Chondrocyte (in vitro differentiated cells): ENCODE measurements at regions not wholly inside any gene's neighbourhood (a gene's known extent, or its start where the extent isn't known, plus 50 kb on each side); places are given as distances from the start of the nearest gene placed in this dataset.
A peak's percentile ranks its signal among the peaks of the same experiment; 100 is the strongest.

Experiments used
- DNase-seq: peaks from one replicate; pipeline ENCODE4 v3.0.0; 2021; ENCODE audit warnings: mixed read lengths, low spot score
- H3K27ac Mint-ChIP-seq: one replicate; pipeline ENCODE4 v1.8.0; 2021; ENCODE audit warnings: mild to moderate bottlenecking, moderate library complexity, mixed read lengths; ENCODE audit not compliant: unreplicated experiment
- H3K27me3 Mint-ChIP-seq: 2 replicates; pipeline ENCODE4 v1.8.0; 2021; ENCODE audit warnings: low read depth, mixed read lengths
- H3K36me3 Mint-ChIP-seq: 2 replicates; pipeline ENCODE4 v1.8.0; 2021; ENCODE audit warnings: low read depth, mixed read lengths
- H3K4me1 Mint-ChIP-seq: 2 replicates; pipeline ENCODE4 v1.8.0; 2021; ENCODE audit warnings: low read depth, mild to moderate bottlenecking, mixed read lengths
- H3K4me3 Mint-ChIP-seq: one replicate; pipeline ENCODE4 v1.8.0; 2021; ENCODE audit warnings: mild to moderate bottlenecking, moderate library complexity, mixed read lengths; ENCODE audit not compliant: unreplicated experiment
- H3K9me3 Mint-ChIP-seq: 2 replicates; pipeline ENCODE4 v1.8.0; 2021; ENCODE audit warnings: low read depth, mixed read lengths
- TF ChIP-seq, protein P1 (sequence below): fragments of 200-600 bp; sonication (generic); IDR thresholded peaks from 2 replicates; pipeline ENCODE4 v1.5.0; 2021; ENCODE audit warnings: antibody characterized with exemption, mild to moderate bottlenecking, moderate library complexity

GRCh38 chr1:168474322-168474721 is 69.5 kb downstream of the XCL2 start:
- no peak overlapping the region for H3K4me3 Mint-ChIP-seq
- H3K36me3 Mint-ChIP-seq: peaks cover 1% of the 10 kb centered on the region
- H3K9me3 Mint-ChIP-seq: peaks cover 3% of the 10 kb centered on the region
- H3K27ac Mint-ChIP-seq: no peak overlapping the region
- no peak for DNase-seq
- no peaks in the 10 kb centered on the region for H3K27me3 Mint-ChIP-seq
- peaks cover 19% of the 10 kb centered on the region for H3K4me1 Mint-ChIP-seq
- TF ChIP-seq, protein P1, sequence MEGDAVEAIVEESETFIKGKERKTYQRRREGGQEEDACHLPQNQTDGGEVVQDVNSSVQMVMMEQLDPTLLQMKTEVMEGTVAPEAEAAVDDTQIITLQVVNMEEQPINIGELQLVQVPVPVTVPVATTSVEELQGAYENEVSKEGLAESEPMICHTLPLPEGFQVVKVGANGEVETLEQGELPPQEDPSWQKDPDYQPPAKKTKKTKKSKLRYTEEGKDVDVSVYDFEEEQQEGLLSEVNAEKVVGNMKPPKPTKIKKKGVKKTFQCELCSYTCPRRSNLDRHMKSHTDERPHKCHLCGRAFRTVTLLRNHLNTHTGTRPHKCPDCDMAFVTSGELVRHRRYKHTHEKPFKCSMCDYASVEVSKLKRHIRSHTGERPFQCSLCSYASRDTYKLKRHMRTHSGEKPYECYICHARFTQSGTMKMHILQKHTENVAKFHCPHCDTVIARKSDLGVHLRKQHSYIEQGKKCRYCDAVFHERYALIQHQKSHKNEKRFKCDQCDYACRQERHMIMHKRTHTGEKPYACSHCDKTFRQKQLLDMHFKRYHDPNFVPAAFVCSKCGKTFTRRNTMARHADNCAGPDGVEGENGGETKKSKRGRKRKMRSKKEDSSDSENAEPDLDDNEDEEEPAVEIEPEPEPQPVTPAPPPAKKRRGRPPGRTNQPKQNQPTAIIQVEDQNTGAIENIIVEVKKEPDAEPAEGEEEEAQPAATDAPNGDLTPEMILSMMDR: no peak

- no peak overlapping the region for H3K27ac Mint-ChIP-seq
- H3K9me3 Mint-ChIP-seq: peaks cover 3% of the 10 kb centered on the region
- peaks cover 31% of the 10 kb centered on the region for H3K4me1 Mint-ChIP-seq
- H3K36me3 Mint-ChIP-seq: no peaks in the 10 kb centered on the region
- H3K27me3 Mint-ChIP-seq: no peaks in the 10 kb centered on the region
- H3K4me3 Mint-ChIP-seq: no peak overlapping the region
- no peak for DNase-seq
- TF ChIP-seq, protein P1: no peak
Measured at GRCh38 chr1:168473126-168473525, 70.7 kb downstream of the XCL2 start.

- Mint-ChIP-seq H3K27me3 (no peaks in the 10 kb centered on the region), H3K27ac (no peak overlapping the region), H3K4me1 (peaks cover 39% of the 10 kb centered on the region), H3K4me3 (no peak overlapping the region), H3K36me3 (no peaks in the 10 kb centered on the region), H3K9me3 (peaks cover 3% of the 10 kb centered on the region)
- TF ChIP-seq, protein P1: no peak
- DNase-seq: no peak
Measured at GRCh38 chr1:168472223-168472622, 71.6 kb downstream of the XCL2 start.

DNA sequence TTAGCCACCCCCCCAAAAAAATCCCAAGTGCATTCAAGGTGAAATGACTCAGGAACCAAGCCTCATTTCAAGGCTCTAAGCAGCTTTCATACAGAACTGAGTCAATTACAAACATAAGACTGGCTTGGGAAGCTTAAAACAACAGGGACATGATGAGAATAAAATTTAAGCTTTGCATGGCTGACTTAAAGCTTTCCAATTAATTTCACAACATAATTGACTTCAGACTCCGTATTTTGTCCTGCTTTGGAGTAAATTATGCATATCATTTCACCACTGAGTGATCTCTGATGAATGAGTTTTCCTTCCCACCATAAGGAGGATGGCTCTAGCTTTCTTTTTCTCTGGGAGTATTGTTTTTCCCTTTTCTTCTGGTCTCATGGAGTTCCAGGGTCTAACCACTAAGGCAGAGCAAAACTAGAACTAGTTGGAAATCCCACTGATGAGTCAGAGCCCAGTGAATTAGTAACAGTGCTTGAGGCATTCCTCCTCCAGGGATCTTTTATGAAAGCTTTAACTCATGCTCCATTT is 72.8 kb downstream of the XCL2 start:
- Mint-ChIP-seq H3K27ac (peak overlapping the region; percentile 93), H3K4me3 (peak overlapping the region; percentile 27), H3K9me3 (peaks cover 3% of the 10 kb centered on the region), H3K36me3 (no peaks in the 10 kb centered on the region), H3K4me1 (peaks cover 52% of the 10 kb centered on the region), H3K27me3 (no peaks in the 10 kb centered on the region)
- TF ChIP-seq, protein P1: peak; percentile 22
- no peak for DNase-seq

- Mint-ChIP-seq H3K4me3 (no peak overlapping the region), H3K27me3 (no peaks in the 10 kb centered on the region), H3K36me3 (no peaks in the 10 kb centered on the region), H3K27ac (peak overlapping the region; percentile 81), H3K9me3 (peaks cover 3% of the 10 kb centered on the region), H3K4me1 (peaks cover 59% of the 10 kb centered on the region)
- TF ChIP-seq, protein P1: no peak
- no peak for DNase-seq
Measured at GRCh38 chr1:168469690-168470089, 74.1 kb downstream of the XCL2 start.
